HG03139 (cell line): ENCODE measurements at regions not wholly inside any gene's neighbourhood (a gene's known extent, or its start where the extent isn't known, plus 50 kb on each side); places are given as distances from the start of the nearest gene placed in this dataset.
"Not testable (repeated sequence)": the region's sequence is repeated elsewhere in the genome, so short reads cannot be mapped to it uniquely, and the experiment has no call there.

Source experiments
- ATAC-seq: cut with Tn5 transposase; IDR thresholded peaks from one replicate; pipeline ENCODE4 v1.9.1; 2021; ENCODE audit not compliant: unreplicated experiment

DNA sequence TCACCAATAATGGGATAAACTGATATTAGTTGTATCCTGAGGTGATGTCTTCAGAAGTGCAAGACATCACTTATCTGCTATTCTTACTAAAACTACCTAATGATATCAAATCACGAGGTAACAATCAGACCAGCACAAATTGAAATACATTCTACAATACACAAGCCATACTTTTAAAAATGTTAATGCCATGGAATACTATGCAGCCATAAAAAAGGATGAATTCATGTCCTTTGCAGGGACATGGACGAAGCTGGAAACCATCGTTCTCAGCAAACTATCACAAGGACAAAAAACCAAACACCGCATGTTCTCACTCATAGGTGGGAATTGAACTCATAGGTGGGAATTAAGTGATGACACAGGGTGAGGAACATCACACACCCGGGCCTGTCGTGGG lies 129.3 kb downstream of the SST start:
- ATAC-seq = no peak

GRCh38 chr3:187536185-187536584 lies 134.0 kb downstream of the SST start:
- ATAC-seq = no peak

GRCh38 chr3:187533797-187534196 lies 136.4 kb downstream of the SST start:
- no peak for ATAC-seq

DNA sequence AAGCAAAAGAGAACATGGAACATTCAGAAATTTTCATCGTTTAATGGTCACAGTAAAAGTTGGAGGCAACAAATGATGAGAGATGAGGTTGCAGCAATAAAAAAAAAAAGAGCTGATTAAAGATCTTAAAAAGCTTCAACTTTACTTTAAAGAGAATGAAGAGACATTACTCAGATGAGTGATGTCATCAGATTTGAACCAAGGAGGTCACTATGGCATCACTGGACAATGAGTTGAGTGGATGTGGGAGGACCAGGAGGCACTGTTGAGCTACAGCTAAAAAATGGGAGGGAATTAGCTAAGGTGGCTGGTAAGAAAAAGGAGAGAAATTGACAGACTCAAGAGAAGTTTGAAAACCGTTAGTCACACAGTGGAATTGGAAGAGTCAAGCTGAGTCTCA lies 138.4 kb downstream of the SST start:
- no peak for ATAC-seq

GRCh38 chr3:187522890-187523289 lies 147.3 kb downstream of the SST start:
- ATAC-seq = no peak

DNA sequence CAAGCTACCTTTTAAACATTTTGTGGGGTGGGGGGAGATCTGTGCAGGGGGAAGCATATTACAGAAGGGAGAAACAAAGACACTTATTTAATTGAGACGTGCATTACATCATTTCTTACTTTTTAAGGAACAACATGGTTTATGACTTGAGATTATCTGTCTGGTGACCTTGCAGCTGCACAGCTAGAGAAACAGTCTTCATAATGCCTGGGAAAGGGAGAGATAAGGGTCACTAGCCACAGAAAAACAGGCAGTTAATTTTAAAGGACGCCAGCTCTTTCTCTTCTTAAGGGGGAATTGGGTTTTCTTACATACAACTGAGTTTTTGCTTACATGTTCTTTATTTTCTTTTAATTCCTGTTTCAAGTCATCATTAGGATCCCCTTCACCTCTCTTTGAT lies 147.9 kb downstream of the SST start:
- ATAC-seq = no peak

GRCh38 chr3:187521546-187521945 lies 148.6 kb downstream of the SST start:
- no peak for ATAC-seq

- ATAC-seq = no peak
Observed at GRCh38 chr3:187520027-187520945, 149.9 kb downstream of the SST start.

- no peak for ATAC-seq
Observed at GRCh38 chr3:187519428-187519890, 150.7 kb downstream of the SST start.

- no peak for ATAC-seq
Observed at GRCh38 chr3:187518616-187519015, 150.4 kb downstream of the RTP4 start.

GRCh38 chr3:187518207-187518606 lies 150.0 kb downstream of the RTP4 start:
- no peak for ATAC-seq

DNA sequence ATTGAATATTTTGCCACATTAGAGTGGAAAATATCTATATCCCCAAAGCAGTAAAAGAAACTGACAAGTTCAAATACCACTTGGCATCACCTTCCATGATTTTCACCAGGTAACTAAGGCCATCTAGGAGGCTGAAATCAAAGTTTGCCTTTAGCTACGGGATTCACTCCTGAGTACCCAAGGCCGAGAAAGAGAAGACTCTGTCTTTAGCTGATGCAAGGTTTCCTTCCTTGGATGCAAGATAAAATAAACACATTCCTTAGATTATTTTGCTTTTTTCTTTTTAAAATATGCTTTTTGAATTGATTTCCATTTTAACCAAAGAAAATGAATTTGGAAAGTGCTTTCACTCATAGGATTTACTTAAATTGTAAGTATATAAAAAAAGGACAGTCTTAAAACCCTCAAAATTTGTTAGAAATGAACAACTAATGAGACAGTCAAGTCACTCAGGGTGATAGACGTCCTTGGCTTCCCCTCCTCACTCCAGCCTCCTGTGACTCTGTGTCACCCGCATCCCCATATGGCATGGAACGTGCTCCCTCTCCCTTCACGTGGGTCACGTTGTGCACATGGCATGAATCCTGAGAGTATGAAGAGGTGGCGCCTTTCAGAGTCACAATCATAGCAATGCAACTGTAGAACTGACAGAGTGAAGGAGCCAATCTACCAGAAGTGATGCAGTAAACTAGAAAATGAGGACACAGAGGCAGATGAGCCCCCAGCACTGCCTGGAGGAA lies 148.4 kb downstream of the RTP4 start:
- ATAC-seq = no peak

DNA sequence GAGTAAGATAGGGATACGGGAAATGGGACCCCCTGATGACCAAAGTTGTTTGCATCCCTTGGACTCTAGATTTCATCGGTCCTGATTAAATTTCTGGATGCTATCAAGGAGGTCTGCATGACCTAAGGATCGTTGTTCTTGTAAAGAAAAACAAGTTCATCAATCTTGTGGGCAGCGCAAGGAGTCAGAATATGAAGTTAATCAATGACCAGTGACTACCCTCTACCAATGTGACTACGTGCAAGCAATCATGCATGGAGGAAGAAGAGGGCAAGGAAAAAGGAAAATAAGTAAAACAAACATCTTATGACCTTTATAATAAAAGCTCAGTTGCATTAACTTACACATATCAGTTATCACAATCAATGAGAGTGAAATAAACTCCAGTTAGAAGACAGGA lies 139.7 kb downstream of the RTP4 start:
- ATAC-seq = no peak

DNA sequence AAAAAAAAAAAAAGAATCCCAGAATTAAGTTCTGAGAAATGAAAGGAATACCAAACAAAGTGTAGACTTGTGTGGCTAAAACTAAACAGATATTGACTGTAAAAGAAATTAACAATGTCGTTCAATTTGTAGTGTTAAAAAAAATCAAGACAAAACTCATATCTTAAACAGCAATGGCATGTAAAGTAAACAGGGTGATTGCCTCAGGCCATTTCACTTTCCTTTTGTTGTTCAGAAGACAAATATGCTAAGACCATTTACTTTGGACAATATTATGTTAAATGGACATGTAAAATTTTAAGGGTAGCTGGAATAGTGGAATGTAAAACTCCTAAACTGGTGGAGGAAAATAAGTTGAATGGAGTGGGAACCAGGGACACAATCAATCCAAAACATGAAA lies 139.1 kb downstream of the RTP4 start:
- no peak for ATAC-seq

DNA sequence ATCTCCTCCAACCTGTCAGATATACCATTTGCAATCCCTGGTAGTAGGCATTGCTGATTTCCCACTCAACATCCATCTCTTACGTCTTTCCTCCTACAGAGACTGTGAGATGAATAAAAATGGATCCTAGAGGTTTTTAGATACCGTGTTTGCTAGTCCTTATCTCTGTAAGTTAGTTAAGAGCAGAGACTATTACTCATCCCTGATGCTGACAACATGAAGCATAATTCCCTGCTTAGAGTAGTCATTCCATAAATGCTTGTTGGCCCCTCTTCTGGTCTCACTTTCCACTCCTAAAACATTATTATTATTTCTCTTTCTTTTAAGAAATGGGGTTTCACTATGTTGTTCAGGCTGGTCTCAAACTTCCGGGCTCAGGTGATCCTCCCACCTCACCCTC lies 136.2 kb downstream of the RTP4 start:
- ATAC-seq = no peak

GRCh38 chr3:187498211-187498724 lies 130.1 kb downstream of the RTP4 start:
- ATAC-seq = no peak

DNA sequence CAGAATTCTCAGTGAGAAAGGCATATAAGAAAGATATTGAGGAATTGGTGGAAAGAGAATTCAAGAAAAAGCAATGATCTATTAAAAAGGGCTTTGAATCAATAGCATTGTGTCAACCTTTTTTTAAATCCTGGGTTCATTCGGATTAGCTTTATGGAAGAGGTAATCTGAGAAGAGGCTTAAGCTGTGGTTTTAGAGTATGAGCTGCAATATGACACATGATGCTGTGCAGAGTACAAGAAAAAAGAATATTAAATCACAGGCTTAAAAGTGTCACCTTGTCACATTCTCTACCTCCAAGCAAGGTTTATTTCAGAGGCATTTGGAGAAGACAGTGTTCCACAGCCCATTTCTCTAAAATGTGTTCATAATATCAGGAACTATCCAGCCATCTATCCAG lies 128.9 kb downstream of the RTP4 start:
- no peak for ATAC-seq

GRCh38 chr3:187494056-187494455 lies 125.9 kb downstream of the RTP4 start:
- not testable (repeated sequence) for ATAC-seq

DNA sequence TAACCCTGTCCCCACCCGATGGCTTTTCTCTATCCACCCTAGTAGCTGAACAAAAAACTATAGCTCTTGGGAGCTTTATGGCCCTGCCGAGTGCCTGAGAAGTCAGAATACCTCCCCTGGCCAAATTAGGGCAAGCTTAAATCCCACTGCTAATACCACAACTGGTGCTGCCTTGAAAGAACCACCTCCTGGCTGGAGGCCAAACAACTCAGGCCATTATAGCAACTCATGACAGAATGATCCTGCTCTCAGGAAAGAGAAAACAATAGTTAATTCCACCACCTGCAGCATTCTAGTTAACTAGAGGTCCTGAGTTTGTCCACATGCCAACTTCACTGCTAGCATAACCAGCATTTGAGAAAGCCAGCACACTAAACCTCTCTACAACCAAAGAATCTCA lies 123.2 kb downstream of the RTP4 start:
- ATAC-seq = no peak

DNA sequence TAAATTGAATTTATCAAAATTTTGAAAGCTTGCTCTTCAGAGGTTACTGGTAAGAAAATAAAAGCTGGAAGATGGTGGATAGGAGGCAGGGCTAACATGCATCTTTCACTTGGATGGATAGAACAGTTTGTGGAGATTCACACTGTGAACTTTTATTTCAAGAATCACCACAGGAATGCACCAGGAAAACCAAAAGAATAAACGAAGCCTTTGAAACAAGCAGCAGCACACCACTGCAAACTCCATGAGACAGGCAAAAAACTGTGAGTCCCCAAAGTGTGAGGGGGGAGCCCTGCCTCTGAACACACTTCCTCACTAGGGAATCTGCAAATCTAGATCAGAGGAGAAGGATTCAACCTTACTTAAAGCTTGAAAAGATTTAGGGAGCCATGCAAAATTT lies 122.2 kb downstream of the RTP4 start:
- ATAC-seq = no peak

- no peak for ATAC-seq
Observed at GRCh38 chr3:187484547-187485295, 116.5 kb downstream of the RTP4 start.
